Parathyroid adenoma (tissue), 2 donors: ENCODE measurements at regions not wholly inside any gene's neighbourhood (a gene's known extent, or its start where the extent isn't known, plus 50 kb on each side); places are given as distances from the start of the nearest gene placed in this dataset.

ENCODE experiments used
- H2AFZ ChIP-seq: fragments of 300-600 bp; sonication (generic); one replicate; pipeline ENCODE4 v1.7.0; 2017; ENCODE audit warnings: antibody characterized with exemption, mild to moderate bottlenecking
- H3K27ac ChIP-seq: fragments of 300-600 bp; sonication (generic); one replicate; pipeline ENCODE4 v1.7.0; 2017
- H3K27me3 ChIP-seq: fragments of 300-600 bp; sonication (generic); one replicate; pipeline ENCODE4 v1.7.0; 2017; ENCODE audit warnings: low read length; ENCODE audit not compliant: control insufficient read depth, insufficient read depth
- H3K36me3 ChIP-seq: fragments of 300-600 bp; sonication (generic); one replicate; pipeline ENCODE4 v1.7.0; 2017; ENCODE audit warnings: low read length; ENCODE audit not compliant: control insufficient read depth, insufficient read depth
- H3K4me1 ChIP-seq: fragments of 300-600 bp; sonication (generic); one replicate; pipeline ENCODE4 v1.7.0; 2017; ENCODE audit warnings: control low read depth
- H3K4me2 ChIP-seq: fragments of 300-600 bp; sonication (generic); one replicate; pipeline ENCODE4 v1.7.0; 2017; ENCODE audit warnings: low read length
- H3K4me3 ChIP-seq: fragments of 300-600 bp; sonication (generic); one replicate; pipeline ENCODE4 v1.7.0; 2017; ENCODE audit warnings: low read depth, low read length
- H3K79me2 ChIP-seq: fragments of 300-600 bp; sonication (generic); one replicate; pipeline ENCODE4 v1.7.0; 2017; ENCODE audit warnings: control low read depth
- H3K9ac ChIP-seq: fragments of 300-600 bp; sonication (generic); one replicate; pipeline ENCODE4 v1.7.0; 2017; ENCODE audit warnings: mild to moderate bottlenecking
- H3K9me3 ChIP-seq: fragments of 300-600 bp; sonication (generic); one replicate; pipeline ENCODE4 v1.7.0; 2017; ENCODE audit warnings: low read length; ENCODE audit not compliant: control insufficient read depth
- CTCF ChIP-seq: fragments of 300-600 bp; sonication (generic); IDR thresholded peaks from one replicate; pipeline ENCODE4 v1.7.0; 2017; ENCODE audit warnings: antibody characterized with exemption, mild to moderate bottlenecking
- donor health status: primary hyperparathyroidism.

GRCh38 chr4:115770046-115770543 lies 656.7 kb upstream of the NDST4 start:
- TF ChIP-seq CTCF, result no peak
- H3K4me3 ChIP-seq, result no peak overlapping the region
- no peaks in the 10 kb centered on the region for H3K79me2 ChIP-seq
- H3K27ac ChIP-seq, result no peak overlapping the region
- H2AFZ ChIP-seq, result no peak overlapping the region
- H3K27me3 ChIP-seq, result no peaks in the 10 kb centered on the region
- no peaks in the 10 kb centered on the region for H3K4me1 ChIP-seq
- no peak overlapping the region for H3K9ac ChIP-seq
- H3K4me2 ChIP-seq, result no peak overlapping the region
- no peaks in the 10 kb centered on the region for H3K36me3 ChIP-seq
- no peaks in the 10 kb centered on the region for H3K9me3 ChIP-seq

GRCh38 chr4:115769396-115769795 lies 656.0 kb upstream of the NDST4 start:
- Histone ChIP-seq H3K79me2 (no peaks in the 10 kb centered on the region), H3K9me3 (no peaks in the 10 kb centered on the region), H3K9ac (no peak overlapping the region), H3K4me2 (no peak overlapping the region), H3K4me1 (no peaks in the 10 kb centered on the region), H3K4me3 (no peak overlapping the region), H3K27me3 (no peaks in the 10 kb centered on the region), H2AFZ (no peak overlapping the region), H3K36me3 (no peaks in the 10 kb centered on the region), H3K27ac (no peak overlapping the region)
- TF ChIP-seq CTCF, result no peak

GRCh38 chr4:115763051-115763450 lies 649.6 kb upstream of the NDST4 start:
- Histone ChIP-seq H3K27ac (no peak overlapping the region), H3K4me1 (no peaks in the 10 kb centered on the region), H3K4me2 (no peak overlapping the region), H3K9ac (no peak overlapping the region), H3K4me3 (no peak overlapping the region), H3K9me3 (no peaks in the 10 kb centered on the region), H2AFZ (no peak overlapping the region), H3K79me2 (no peaks in the 10 kb centered on the region), H3K27me3 (no peaks in the 10 kb centered on the region), H3K36me3 (no peaks in the 10 kb centered on the region)
- TF ChIP-seq CTCF, result no peak

GRCh38 chr4:115759231-115759630 lies 645.8 kb upstream of the NDST4 start:
- no peaks in the 10 kb centered on the region for H3K4me1 ChIP-seq
- H3K27ac ChIP-seq, result no peak overlapping the region
- no peaks in the 10 kb centered on the region for H3K27me3 ChIP-seq
- H3K4me3 ChIP-seq, result no peak overlapping the region
- H3K9me3 ChIP-seq, result no peaks in the 10 kb centered on the region
- H2AFZ ChIP-seq, result no peak overlapping the region
- no peak overlapping the region for H3K9ac ChIP-seq
- H3K79me2 ChIP-seq, result no peaks in the 10 kb centered on the region
- no peak overlapping the region for H3K4me2 ChIP-seq
- no peak for TF ChIP-seq CTCF
- H3K36me3 ChIP-seq, result no peaks in the 10 kb centered on the region

GRCh38 chr4:115749404-115749803 lies 636.0 kb upstream of the NDST4 start:
- H2AFZ ChIP-seq, result no peak overlapping the region
- TF ChIP-seq CTCF, result no peak
- no peak overlapping the region for H3K4me2 ChIP-seq
- no peaks in the 10 kb centered on the region for H3K27me3 ChIP-seq
- H3K4me1 ChIP-seq, result no peaks in the 10 kb centered on the region
- no peaks in the 10 kb centered on the region for H3K79me2 ChIP-seq
- no peaks in the 10 kb centered on the region for H3K9me3 ChIP-seq
- no peak overlapping the region for H3K9ac ChIP-seq
- no peaks in the 10 kb centered on the region for H3K36me3 ChIP-seq
- H3K4me3 ChIP-seq, result no peak overlapping the region
- no peak overlapping the region for H3K27ac ChIP-seq
